BLaER1 treated with 17β-estradiol and CSF1 and Interleukin-3, amounts not matched to agents 10 nM and 100 nM (cell line): ENCODE measurements at regions not wholly inside any gene's neighbourhood (a gene's known extent, or its start where the extent isn't known, plus 50 kb on each side); places are given as distances from the start of the nearest gene placed in this dataset.

Experiments
- H3K27ac ChIP-seq, 11 experiments: shearing (Covaris generic); formaldehyde crosslinking; 2 replicates each; pipeline ENCODE4 v1.8.1; 2022
- H3K27me3 ChIP-seq, 11 experiments: shearing (Covaris generic); formaldehyde crosslinking; 2 replicates each; pipeline ENCODE4 v1.8.1; 2022
- H3K36me3 ChIP-seq, 11 experiments: shearing (Covaris generic); formaldehyde crosslinking; 2 replicates each; pipeline ENCODE4 v1.8.1; 2022
- H3K4me1 ChIP-seq, 10 experiments: shearing (Covaris generic); formaldehyde crosslinking; 2 replicates each; pipeline ENCODE4 v1.8.1; 2022
- H3K4me2 ChIP-seq, 11 experiments: shearing (Covaris generic); formaldehyde crosslinking; 2 replicates each; pipeline ENCODE4 v1.8.1; 2022
- H3K4me3 ChIP-seq, 10 experiments: shearing (Covaris generic); formaldehyde crosslinking; 2 replicates each; pipeline ENCODE4 v1.8.1; 2022
- H3K9ac ChIP-seq, 11 experiments: shearing (Covaris generic); formaldehyde crosslinking; 2 replicates each; pipeline ENCODE4 v1.8.1; 2022
- H3K9me3 ChIP-seq, 11 experiments: shearing (Covaris generic); formaldehyde crosslinking; replicated peaks in 1 of 11; 2 replicates each; pipeline ENCODE4 v1.8.1; 2022
- H4K20me1 ChIP-seq, 11 experiments: shearing (Covaris generic); formaldehyde crosslinking; 2 replicates each; pipeline ENCODE4 v1.8.1; 2022
- Cebpa-rat ChIP-seq, 11 experiments: shearing (Covaris generic); IDR thresholded peaks; 2 replicates each; pipeline ENCODE4 v1.8.1; 2022

- H3K4me1 ChIP-seq: no peaks in the 10 kb centered on the region
- no peak overlapping the region for H3K9ac ChIP-seq
- no peaks in the 10 kb centered on the region for H3K9me3 ChIP-seq
- H3K27me3 ChIP-seq: no peaks in the 10 kb centered on the region
- H3K4me2 ChIP-seq: no peak overlapping the region
- no peak for TF ChIP-seq Cebpa-rat (IDR thresholded peaks at IDR 0.05)
- H3K27ac ChIP-seq: no peak overlapping the region
- H4K20me1 ChIP-seq: no peaks in the 10 kb centered on the region
- H3K4me3 ChIP-seq: no peak overlapping the region
- no peaks in the 10 kb centered on the region for H3K36me3 ChIP-seq
Observed at GRCh38 chr3:170767576-170767941, 102.4 kb downstream of the RPL22L1 start.

GRCh38 chr3:170766823-170767575 lies 103.0 kb downstream of the RPL22L1 start:
- H3K4me1 ChIP-seq: no peaks in the 10 kb centered on the region
- H3K4me3 ChIP-seq: no peak overlapping the region
- no peak overlapping the region for H3K27ac ChIP-seq
- no peak overlapping the region for H3K9ac ChIP-seq
- no peaks in the 10 kb centered on the region for H3K36me3 ChIP-seq
- H4K20me1 ChIP-seq: no peaks in the 10 kb centered on the region
- no peaks in the 10 kb centered on the region for H3K27me3 ChIP-seq
- H3K4me2 ChIP-seq: no peak overlapping the region
- no peaks in the 10 kb centered on the region for H3K9me3 ChIP-seq
- TF ChIP-seq Cebpa-rat (IDR thresholded peaks at IDR 0.05): no peak

GRCh38 chr3:170766253-170766652 lies 103.7 kb downstream of the RPL22L1 start:
- Histone ChIP-seq H3K4me2 (no peak overlapping the region), H3K4me1 (no peaks in the 10 kb centered on the region), H3K27me3 (no peaks in the 10 kb centered on the region), H3K4me3 (no peak overlapping the region), H3K9ac (no peak overlapping the region), H4K20me1 (no peaks in the 10 kb centered on the region), H3K27ac (no peak overlapping the region), H3K36me3 (no peaks in the 10 kb centered on the region), H3K9me3 (no peaks in the 10 kb centered on the region)
- no peak for TF ChIP-seq Cebpa-rat (IDR thresholded peaks at IDR 0.05)

- no peaks in the 10 kb centered on the region for H3K36me3 ChIP-seq
- H3K27ac ChIP-seq: no peak overlapping the region
- H3K9me3 ChIP-seq: no peaks in the 10 kb centered on the region
- TF ChIP-seq Cebpa-rat (IDR thresholded peaks at IDR 0.05): no peak
- H3K27me3 ChIP-seq: no peaks in the 10 kb centered on the region
- no peaks in the 10 kb centered on the region for H3K4me1 ChIP-seq
- H3K4me3 ChIP-seq: no peak overlapping the region
- no peak overlapping the region for H3K4me2 ChIP-seq
- H3K9ac ChIP-seq: no peak overlapping the region
- no peaks in the 10 kb centered on the region for H4K20me1 ChIP-seq
Observed at GRCh38 chr3:170765419-170766078, 104.4 kb downstream of the RPL22L1 start.

GRCh38 chr3:170764017-170764416 lies 106.0 kb downstream of the RPL22L1 start:
- H3K4me3 ChIP-seq: no peak overlapping the region
- H3K9ac ChIP-seq: no peak overlapping the region
- H3K27ac ChIP-seq: no peak overlapping the region
- H3K4me2 ChIP-seq: no peak overlapping the region
- no peaks in the 10 kb centered on the region for H4K20me1 ChIP-seq
- H3K9me3 ChIP-seq: no peaks in the 10 kb centered on the region
- H3K36me3 ChIP-seq: no peaks in the 10 kb centered on the region
- no peaks in the 10 kb centered on the region for H3K27me3 ChIP-seq
- H3K4me1 ChIP-seq: no peaks in the 10 kb centered on the region
- no peak for TF ChIP-seq Cebpa-rat (IDR thresholded peaks at IDR 0.05)

GRCh38 chr3:170762064-170762463 lies 107.9 kb downstream of the RPL22L1 start:
- no peak overlapping the region for H3K4me2 ChIP-seq
- no peaks in the 10 kb centered on the region for H3K4me1 ChIP-seq
- H3K27me3 ChIP-seq: no peaks in the 10 kb centered on the region
- TF ChIP-seq Cebpa-rat (IDR thresholded peaks at IDR 0.05): no peak
- no peaks in the 10 kb centered on the region for H3K36me3 ChIP-seq
- H3K27ac ChIP-seq: no peak overlapping the region
- H3K4me3 ChIP-seq: no peak overlapping the region
- H4K20me1 ChIP-seq: no peaks in the 10 kb centered on the region
- no peaks in the 10 kb centered on the region for H3K9me3 ChIP-seq
- H3K9ac ChIP-seq: no peak overlapping the region

- Histone ChIP-seq H4K20me1 (no peaks in the 10 kb centered on the region), H3K4me3 (no peak overlapping the region), H3K9me3 (no peaks in the 10 kb centered on the region), H3K4me2 (no peak overlapping the region), H3K36me3 (no peaks in the 10 kb centered on the region), H3K4me1 (no peaks in the 10 kb centered on the region), H3K9ac (no peak overlapping the region), H3K27me3 (no peaks in the 10 kb centered on the region), H3K27ac (no peak overlapping the region)
- no peak for TF ChIP-seq Cebpa-rat (IDR thresholded peaks at IDR 0.05)
Observed at GRCh38 chr3:170761103-170761502, 108.9 kb downstream of the RPL22L1 start.

GRCh38 chr3:170760174-170760526 lies 109.8 kb downstream of the RPL22L1 start:
- no peak overlapping the region for H3K9ac ChIP-seq
- H3K4me2 ChIP-seq: no peak overlapping the region

GRCh38 chr3:170759511-170760173 lies 110.4 kb downstream of the RPL22L1 start:
- Histone ChIP-seq H3K27me3 (no peaks in the 10 kb centered on the region), H3K27ac (no peak overlapping the region), H4K20me1 (no peaks in the 10 kb centered on the region), H3K4me3 (no peak overlapping the region), H3K4me1 (no peaks in the 10 kb centered on the region), H3K9ac (no peak overlapping the region), H3K36me3 (no peaks in the 10 kb centered on the region), H3K4me2 (no peak overlapping the region), H3K9me3 (no peaks in the 10 kb centered on the region)
- TF ChIP-seq Cebpa-rat (IDR thresholded peaks at IDR 0.05): no peak

More at GRCh38 chr3:170760174-170760526, 109.8 kb downstream of the RPL22L1 start:
- Histone ChIP-seq H4K20me1 (no peaks in the 10 kb centered on the region), H3K9me3 (no peaks in the 10 kb centered on the region), H3K4me3 (no peak overlapping the region), H3K27me3 (no peaks in the 10 kb centered on the region), H3K27ac (no peak overlapping the region), H3K4me1 (no peaks in the 10 kb centered on the region), H3K36me3 (no peaks in the 10 kb centered on the region)
- no peak for TF ChIP-seq Cebpa-rat (IDR thresholded peaks at IDR 0.05)

- no peak for TF ChIP-seq Cebpa-rat (IDR thresholded peaks at IDR 0.05)
Observed at GRCh38 chr3:170757038-170757437, 113.0 kb downstream of the RPL22L1 start.

More at GRCh38 chr3:170757038-170757437, 113.0 kb downstream of the RPL22L1 start:
- Histone ChIP-seq H4K20me1 (no peaks in the 10 kb centered on the region), H3K9ac (no peak overlapping the region), H3K27me3 (no peaks in the 10 kb centered on the region), H3K4me3 (no peak overlapping the region), H3K4me2 (no peak overlapping the region), H3K36me3 (no peaks in the 10 kb centered on the region), H3K27ac (no peak overlapping the region), H3K4me1 (peaks cover 0 to 4% (median 0%) of the 10 kb centered on the region in 10 experiments; a peak in 2 of 20 replicates), H3K9me3 (no peaks in the 10 kb centered on the region)
